ENCODE measurements at regions not wholly inside any gene's neighbourhood (a gene's known extent, or its start where the extent isn't known, plus 50 kb on each side); places are given as distances from the start of the nearest gene placed in this dataset.

DNA sequence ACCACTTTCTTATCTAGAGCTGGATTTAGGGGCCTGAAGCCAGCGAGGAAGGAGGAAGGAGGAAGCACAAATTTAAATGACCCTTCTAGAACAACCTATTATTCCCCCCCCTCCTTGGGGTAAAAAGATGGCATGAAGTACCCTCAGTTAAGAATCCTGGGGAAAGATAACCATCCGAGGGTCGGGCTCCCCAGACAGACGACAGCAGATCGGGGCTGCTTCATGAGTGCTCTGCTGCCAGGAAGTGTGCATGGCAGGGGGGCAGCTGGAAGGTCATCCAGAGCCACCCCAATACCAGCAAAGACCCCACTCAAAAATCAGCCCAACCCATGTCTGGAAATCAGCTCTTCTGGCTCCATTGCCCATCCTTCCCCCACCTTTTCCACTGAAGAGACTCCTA lies 207.5 kb downstream of the CTTN start:
- no peak for FAIRE-seq
- BruUV-seq (replicated peaks) = no TSS peak
- intact Hi-C loops (cut with micrococcal nuclease; ENCODE audit: unreplicated experiment) (no loop called here), in situ Hi-C loops (cut with HindIII; ENCODE audit: extremely low pct_ligation_motif_present, low pct_unique_long_range_greater_than_20kb) (no loop called here)
- Histone ChIP-seq H3K27ac (ENCODE audit: extremely low read length, insufficient read depth, low read length) (no peak overlapping the region), H3K9me3 (ENCODE audit: low read length) (no peaks in the 10 kb centered on the region), H2AFZ (ENCODE audit: low read length) (no peak overlapping the region), H4K20me1 (ENCODE audit: insufficient read depth, low read length) (peaks cover 18% of the 10 kb centered on the region; the same call in 1 of the 2 replicates), H3K27me3 (ENCODE audit: control insufficient read depth in 1 of 2, insufficient read depth in 2 of 2, low read length in 2 of 2) (no peaks in the 10 kb centered on the region), H3K4me3 (replicated peaks in 1 of 3; ENCODE audit: insufficient read depth in 1 of 3, low read depth in 2 of 3, low read length in 3 of 3) (no peak overlapping the region), H3K79me2 (ENCODE audit: insufficient read depth, low read length) (no peaks in the 10 kb centered on the region), H3K4me2 (ENCODE audit: low read depth, low read length) (no peak overlapping the region), H3K4me1 (ENCODE audit: insufficient read depth, low read length) (peaks cover 15% of the 10 kb centered on the region), H3K36me3 (replicated peaks in 1 of 2; ENCODE audit: control insufficient read depth in 1 of 2, insufficient read depth in 2 of 2, low read length in 2 of 2) (peaks cover 3 to 7% of the 10 kb centered on the region in 2 experiments; a peak in 3 of 5 replicates), H3K9ac (ENCODE audit: insufficient read depth, low read depth, low read length) (no peak overlapping the region)
- WGBS (ENCODE audit: low lambda C conversion rate) = 78% methylated on average over 5 of the region's 5 CpGs
- DNase-seq (ENCODE audit: low spot score) = no peak
- POLR2A ChIA-PET = no interaction called here
- TF ChIP-seq, protein P1, sequence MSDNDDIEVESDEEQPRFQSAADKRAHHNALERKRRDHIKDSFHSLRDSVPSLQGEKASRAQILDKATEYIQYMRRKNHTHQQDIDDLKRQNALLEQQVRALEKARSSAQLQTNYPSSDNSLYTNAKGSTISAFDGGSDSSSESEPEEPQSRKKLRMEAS (IDR thresholded peaks at IDR 0.05) = no peak
- TF ChIP-seq, protein P2, sequence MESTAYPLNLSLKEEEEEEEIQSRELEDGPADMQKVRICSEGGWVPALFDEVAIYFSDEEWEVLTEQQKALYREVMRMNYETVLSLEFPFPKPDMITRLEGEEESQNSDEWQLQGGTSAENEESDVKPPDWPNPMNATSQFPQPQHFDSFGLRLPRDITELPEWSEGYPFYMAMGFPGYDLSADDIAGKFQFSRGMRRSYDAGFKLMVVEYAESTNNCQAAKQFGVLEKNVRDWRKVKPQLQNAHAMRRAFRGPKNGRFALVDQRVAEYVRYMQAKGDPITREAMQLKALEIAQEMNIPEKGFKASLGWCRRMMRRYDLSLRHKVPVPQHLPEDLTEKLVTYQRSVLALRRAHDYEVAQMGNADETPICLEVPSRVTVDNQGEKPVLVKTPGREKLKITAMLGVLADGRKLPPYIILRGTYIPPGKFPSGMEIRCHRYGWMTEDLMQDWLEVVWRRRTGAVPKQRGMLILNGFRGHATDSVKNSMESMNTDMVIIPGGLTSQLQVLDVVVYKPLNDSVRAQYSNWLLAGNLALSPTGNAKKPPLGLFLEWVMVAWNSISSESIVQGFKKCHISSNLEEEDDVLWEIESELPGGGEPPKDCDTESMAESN (CRISPR knock-in tag; conservative IDR thresholded peaks at IDR 0.05) = no peak
- ATAC-seq = no peak
- CTCF ChIA-PET (ENCODE audit: low intra/inter-chr PET ratio, low total read pairs) = no interaction called here

GRCh38 chr11:70606248-70606950 lies 208.1 kb downstream of the CTTN start:
- POLR2A ChIA-PET = no interaction called here
- TF ChIP-seq BRD4 (CRISPR knock-in tag; IDR thresholded peaks at IDR 0.05) = no peak
- no peak for TF ChIP-seq ZNF326 (CRISPR knock-in tag; IDR thresholded peaks at IDR 0.05; ENCODE audit: borderline replicate concordance)
- TF ChIP-seq, protein P3, sequence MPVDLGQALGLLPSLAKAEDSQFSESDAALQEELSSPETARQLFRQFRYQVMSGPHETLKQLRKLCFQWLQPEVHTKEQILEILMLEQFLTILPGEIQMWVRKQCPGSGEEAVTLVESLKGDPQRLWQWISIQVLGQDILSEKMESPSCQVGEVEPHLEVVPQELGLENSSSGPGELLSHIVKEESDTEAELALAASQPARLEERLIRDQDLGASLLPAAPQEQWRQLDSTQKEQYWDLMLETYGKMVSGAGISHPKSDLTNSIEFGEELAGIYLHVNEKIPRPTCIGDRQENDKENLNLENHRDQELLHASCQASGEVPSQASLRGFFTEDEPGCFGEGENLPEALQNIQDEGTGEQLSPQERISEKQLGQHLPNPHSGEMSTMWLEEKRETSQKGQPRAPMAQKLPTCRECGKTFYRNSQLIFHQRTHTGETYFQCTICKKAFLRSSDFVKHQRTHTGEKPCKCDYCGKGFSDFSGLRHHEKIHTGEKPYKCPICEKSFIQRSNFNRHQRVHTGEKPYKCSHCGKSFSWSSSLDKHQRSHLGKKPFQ (CRISPR knock-in tag; IDR thresholded peaks at IDR 0.05; ENCODE audit: insufficient replicate concordance) = no peak
- no peak for TF ChIP-seq HMGXB4 (CRISPR knock-in tag; IDR thresholded peaks at IDR 0.05; ENCODE audit: borderline replicate concordance in 1 of 2, low read depth in 1 of 2)
- TF ChIP-seq GTF2F1 (IDR thresholded peaks at IDR 0.05; ENCODE audit: low read length) = no peak
- TF ChIP-seq, protein P4, sequence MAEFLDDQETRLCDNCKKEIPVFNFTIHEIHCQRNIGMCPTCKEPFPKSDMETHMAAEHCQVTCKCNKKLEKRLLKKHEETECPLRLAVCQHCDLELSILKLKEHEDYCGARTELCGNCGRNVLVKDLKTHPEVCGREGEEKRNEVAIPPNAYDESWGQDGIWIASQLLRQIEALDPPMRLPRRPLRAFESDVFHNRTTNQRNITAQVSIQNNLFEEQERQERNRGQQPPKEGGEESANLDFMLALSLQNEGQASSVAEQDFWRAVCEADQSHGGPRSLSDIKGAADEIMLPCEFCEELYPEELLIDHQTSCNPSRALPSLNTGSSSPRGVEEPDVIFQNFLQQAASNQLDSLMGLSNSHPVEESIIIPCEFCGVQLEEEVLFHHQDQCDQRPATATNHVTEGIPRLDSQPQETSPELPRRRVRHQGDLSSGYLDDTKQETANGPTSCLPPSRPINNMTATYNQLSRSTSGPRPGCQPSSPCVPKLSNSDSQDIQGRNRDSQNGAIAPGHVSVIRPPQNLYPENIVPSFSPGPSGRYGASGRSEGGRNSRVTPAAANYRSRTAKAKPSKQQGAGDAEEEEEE (CRISPR knock-in tag; IDR thresholded peaks at IDR 0.05; ENCODE audit: borderline replicate concordance) = no peak

More at GRCh38 chr11:70606248-70606950, 208.1 kb downstream of the CTTN start:
- Histone ChIP-seq H3K79me2 (ENCODE audit: insufficient read depth, low read length) (no peaks in the 10 kb centered on the region), H2AFZ (ENCODE audit: low read length) (no peak overlapping the region), H3K9ac (ENCODE audit: insufficient read depth, low read depth, low read length) (no peak overlapping the region), H3K4me1 (ENCODE audit: insufficient read depth, low read length) (peaks cover 15% of the 10 kb centered on the region), H3K4me2 (ENCODE audit: low read depth, low read length) (no peak overlapping the region), H3K27ac (ENCODE audit: extremely low read length, insufficient read depth, low read length) (no peak overlapping the region), H3K36me3 (replicated peaks in 1 of 2; ENCODE audit: control insufficient read depth in 1 of 2, insufficient read depth in 2 of 2, low read length in 2 of 2) (peaks cover 3 to 7% of the 10 kb centered on the region in 2 experiments; a peak in 3 of 5 replicates), H3K4me3 (replicated peaks in 1 of 3; ENCODE audit: insufficient read depth in 1 of 3, low read depth in 2 of 3, low read length in 3 of 3) (no peak overlapping the region), H3K9me3 (ENCODE audit: low read length) (no peaks in the 10 kb centered on the region), H3K27me3 (ENCODE audit: control insufficient read depth in 1 of 2, insufficient read depth in 2 of 2, low read length in 2 of 2) (no peaks in the 10 kb centered on the region), H4K20me1 (ENCODE audit: insufficient read depth, low read length) (peaks cover 18% of the 10 kb centered on the region; the same call in 1 of the 2 replicates)
- intact Hi-C loops (cut with micrococcal nuclease; ENCODE audit: unreplicated experiment) (no loop called here), in situ Hi-C loops (cut with HindIII; ENCODE audit: extremely low pct_ligation_motif_present, low pct_unique_long_range_greater_than_20kb) (no loop called here)
- CTCF ChIA-PET (ENCODE audit: low intra/inter-chr PET ratio, low total read pairs) = no interaction called here
- no TSS peak for BruUV-seq (replicated peaks)
- ATAC-seq (no peak), FAIRE-seq (no peak), DNase-seq (ENCODE audit: low spot score) (no peak)
- 98% methylated on average over 6 of the region's 12 CpGs for WGBS (ENCODE audit: low lambda C conversion rate)
